GM12878 (cell line): ENCODE measurements at regions not wholly inside any gene's neighbourhood (a gene's known extent, or its start where the extent isn't known, plus 50 kb on each side); places are given as distances from the start of the nearest gene placed in this dataset.

Source experiments
- ATAC-seq: fragments of 200-7000 bp; cut with Tn5 transposase; 3 replicates; pipeline ENCODE4 v1.9.1; 2020; ENCODE audit warnings: mild to moderate bottlenecking, moderate library complexity
- BruUV-seq: library from RNA; stranded (reverse); fragments of 400-500 nt; replicated peaks from 2 replicates; lab custom pipeline; 2021; lab: Mats Ljungman, UMichigan
- CTCF ChIA-PET: fragments of 300-600 bp; sonication (Branson Sonifier 250); formaldehyde crosslinking; extraction: SDS; loops from one replicate; lab custom pipeline; 2021; ENCODE audit warnings: inconsistent platforms; lab: Yijun Ruan, JAX
- POLR2A ChIA-PET: fragments of 350-600 bp; formaldehyde crosslinking; extraction: SDS; loops from one replicate; lab custom pipeline; 2021; ENCODE audit warnings: inconsistent platforms; lab: Charles Lee
- RAD21 ChIA-PET: fragments of 300-600 bp; sonication (Branson Sonifier 250); formaldehyde crosslinking; loops from one replicate; lab custom pipeline; 2023; ENCODE audit warnings: antibody characterized with exemption; ENCODE audit not compliant: unreplicated experiment; lab: Charles Lee
- SMC1A ChIA-PET: fragments of 300-600 bp; sonication (Branson Sonifier 250); formaldehyde crosslinking; loops from one replicate; lab custom pipeline; 2023; ENCODE audit not compliant: unreplicated experiment, uncharacterized antibody; lab: Charles Lee
- DNase-seq: peaks from one replicate; pipeline ENCODE4 v3.0.0-alpha.2; 2011; ENCODE audit warnings: low read depth, low spot score
- FAIRE-seq: peaks from 3 replicates; lab custom pipeline; 2011; peaks lifted over from hg19 to GRCh38; lab: Jason Lieb, UNC
- H2AFZ ChIP-seq: 2 replicates; pipeline ENCODE4 v1.6.0; 2011; ENCODE audit warnings: low read depth, low read length, control low read depth; ENCODE audit not compliant: control insufficient read depth
- H3K27ac ChIP-seq: 2 replicates; pipeline ENCODE4 v1.5.1; 2011; ENCODE audit warnings: control low read depth; ENCODE audit not compliant: control insufficient read depth, insufficient read depth
- H3K27me3 ChIP-seq, 2 experiments: replicated peaks in 1 of 2; 2 replicates each; pipeline versions ENCODE4 v1.6.0 to v1.6.1; 2011; ENCODE audit warnings: low read length in 1 of 2; ENCODE audit not compliant: control insufficient read depth in 2 of 2, insufficient read depth in 2 of 2
- H3K36me3 ChIP-seq, 2 experiments: 2 replicates each; pipeline ENCODE4 v1.5.1; 2011; ENCODE audit warnings: low read length in 1 of 2; ENCODE audit not compliant: control insufficient read depth in 2 of 2, insufficient read depth in 2 of 2
- H3K4me1 ChIP-seq: 2 replicates; pipeline ENCODE4 v1.6.1; 2011; ENCODE audit warnings: mild to moderate bottlenecking, low read length, moderate library complexity, mixed read lengths; ENCODE audit not compliant: control insufficient read depth, insufficient read depth
- H3K4me2 ChIP-seq: 2 replicates; pipeline ENCODE4 v1.6.0; 2011; ENCODE audit warnings: control low read depth; ENCODE audit not compliant: control insufficient read depth, insufficient read depth
- H3K4me3 ChIP-seq: fragments of 200-600 bp; sonication (generic); 2 replicates; pipeline ENCODE4 v1.5.1; 2016
- H3K79me2 ChIP-seq: 2 replicates; pipeline ENCODE4 v1.6.0; 2011; ENCODE audit warnings: low read length; ENCODE audit not compliant: control insufficient read depth, insufficient read depth
- H3K9ac ChIP-seq: 2 replicates; pipeline ENCODE4 v1.8.0; 2011; ENCODE audit warnings: low read length, control low read depth, mixed read lengths; ENCODE audit not compliant: control insufficient read depth, insufficient read depth
- H3K9me3 ChIP-seq: replicated peaks from 3 replicates; pipeline ENCODE4 v1.5.1; 2011; ENCODE audit warnings: mild to moderate bottlenecking, low read length; ENCODE audit not compliant: control insufficient read depth, insufficient read depth
- H4K20me1 ChIP-seq: 2 replicates; pipeline ENCODE4 v1.6.0; 2011; ENCODE audit not compliant: control insufficient read depth, insufficient read depth
- MAX ChIP-seq: IDR thresholded peaks from 2 replicates; pipeline ENCODE4 v1.6.1; 2012; ENCODE audit warnings: low read depth, low read length, improper control_type of control experiment
- MXI1 ChIP-seq: fragments of 150-350 bp; IDR thresholded peaks from 2 replicates; pipeline ENCODE4 v1.6.1; 2011; ENCODE audit warnings: low read depth, mild to moderate bottlenecking, inconsistent platforms, low read length, improper control_type of control experiment
- SP1 ChIP-seq: IDR thresholded peaks from one replicate; pipeline ENCODE4 v1.6.1; 2011; ENCODE audit warnings: low read depth, low read length
- ZBTB40 ChIP-seq: fragments of 450-650 bp; IDR thresholded peaks from 2 replicates; pipeline ENCODE4 v1.6.1; 2016; ENCODE audit warnings: mild to moderate bottlenecking, moderate library complexity, borderline replicate concordance
- ZNF384 ChIP-seq: IDR thresholded peaks from 2 replicates; pipeline ENCODE4 v1.6.1; 2012; ENCODE audit warnings: low read depth, mild to moderate bottlenecking, low read length, improper control_type of control experiment, borderline replicate concordance
- WGBS: methylation state at CpG from one replicate; pipeline ENCODE4 v1.1.6; 2016; ENCODE audit warnings: low lambda C conversion rate; ENCODE audit not compliant: insufficient replicate concordance, insufficient coverage; ENCODE audit errors: missing lambda C conversion rate; 5-methylcytosine and 5-hydroxymethylcytosine counted together
- in situ Hi-C: fragments of 300-500 bp; cut with MboI; formaldehyde crosslinking; loops from 9 replicates; pipeline ENCODE4 v1.14.3; 2018; ENCODE audit warnings: mixed read lengths
- intact Hi-C: fragments of 100-400 bp; cut with micrococcal nuclease; formaldehyde crosslinking; loops from one replicate; pipeline ENCODE4 v1.14.2; 2022; ENCODE audit not compliant: unreplicated experiment

GRCh38 chr11:112762707-112763090, 198.5 kb upstream of the NCAM1 start:
- intact Hi-C loops, result no loop called here
- H3K4me3 ChIP-seq, result no peak overlapping the region
- ChIA-PET POLR2A (no interaction called here), SMC1A (interaction anchor here (1.1 kb wide), 1 partner anchor 180 kb away, joined by 3 read pairs; no protein-coding TSS in a partner anchor)
- BruUV-seq, result no TSS peak
- no peaks in the 10 kb centered on the region for H3K79me2 ChIP-seq
- no peaks in the 10 kb centered on the region; the same call in 2 of the 3 replicates for H3K9me3 ChIP-seq
- H3K36me3 ChIP-seq, result no peaks in the 10 kb centered on the region
- no peak overlapping the region for H2AFZ ChIP-seq
- FAIRE-seq, result no peak
- peak overlapping the region; percentile 25; the same call in 1 of the 2 replicates for H3K4me2 ChIP-seq
- H3K4me1 ChIP-seq, result peaks cover 12% of the 10 kb centered on the region
- no peak for DNase-seq
- H4K20me1 ChIP-seq, result no peaks in the 10 kb centered on the region
- TF ChIP-seq MXI1 (no peak), SP1 (no peak), ZBTB40 (no peak), MAX (no peak), ZNF384 (no peak)
- TF ChIP-seq, all 136 proteins: peak for 0
- no peak for ATAC-seq
- no peaks in the 10 kb centered on the region; a peak in 2 of 4 replicates for H3K27me3 ChIP-seq
- H3K9ac ChIP-seq, result no peak overlapping the region
- WGBS, result 20% methylated on average over 4 of the region's 4 CpGs
- ChIA-PET CTCF (no interaction called here), RAD21 (no interaction called here)
- H3K27ac ChIP-seq, result no peak overlapping the region
- in situ Hi-C loops, result no loop called here
